Keratinocyte (primary cell): ENCODE measurements at regions not wholly inside any gene's neighbourhood (a gene's known extent, or its start where the extent isn't known, plus 50 kb on each side); places are given as distances from the start of the nearest gene placed in this dataset.

Experiments used
- DNase-seq: peaks from one replicate; pipeline ENCODE4 v3.0.0-alpha.2; 2011; ENCODE audit warnings: low read depth, missing footprints, low spot score
- FAIRE-seq: peaks from 2 replicates; lab custom pipeline; 2011; peaks lifted over from hg19 to GRCh38; lab: Jason Lieb, UNC
- H2AFZ ChIP-seq: 2 replicates; pipeline ENCODE4 v1.6.0; 2012; ENCODE audit warnings: low read length, control low read depth, inconsistent platforms; ENCODE audit not compliant: control insufficient read depth
- H3K27ac ChIP-seq: 2 replicates; pipeline ENCODE4 v1.5.1; 2011; ENCODE audit warnings: low read length; ENCODE audit not compliant: control insufficient read depth, insufficient read depth
- H3K27me3 ChIP-seq: 3 replicates; pipeline ENCODE4 v1.6.0; 2011; ENCODE audit warnings: low read length; ENCODE audit not compliant: control insufficient read depth, insufficient read depth; ENCODE audit errors: extremely low read depth
- H3K36me3 ChIP-seq, 2 experiments: 2 replicates in 1 of 2; 3 replicates in 1 of 2; pipeline ENCODE4 v1.5.1; 2011; ENCODE audit warnings: low read length in 2 of 2, mild to moderate bottlenecking in 1 of 2; ENCODE audit not compliant: control insufficient read depth in 2 of 2, insufficient read depth in 2 of 2; ENCODE audit errors: extremely low read depth in 1 of 2
- H3K4me1 ChIP-seq: 3 replicates; pipeline ENCODE4 v1.5.1; 2011; ENCODE audit warnings: low read length; ENCODE audit not compliant: control insufficient read depth, insufficient read depth; ENCODE audit errors: extremely low read depth
- H3K4me2 ChIP-seq: 3 replicates; pipeline ENCODE4 v1.6.0; 2011; ENCODE audit warnings: low read depth, low read length; ENCODE audit not compliant: control insufficient read depth, insufficient read depth; ENCODE audit errors: extremely low read depth
- H3K4me3 ChIP-seq, 3 experiments: fragments of 200-600 bp in 1 of 3; sonication (generic) in 1 of 3; 2 replicates in 2 of 3; 3 replicates in 1 of 3; pipeline ENCODE4 v1.5.1; 2011 to 2016; ENCODE audit warnings: low read length in 3 of 3, mild to moderate bottlenecking in 3 of 3, control low read depth in 2 of 3, inconsistent platforms in 1 of 3, low read depth in 1 of 3, mixed read lengths in 1 of 3, mixed run types in 1 of 3, moderate library complexity in 1 of 3; ENCODE audit not compliant: control insufficient read depth in 2 of 3, insufficient read depth in 2 of 3; ENCODE audit errors: extremely low read depth in 1 of 3
- H3K79me2 ChIP-seq: 2 replicates; pipeline ENCODE4 v1.6.0; 2012; ENCODE audit warnings: low read length; ENCODE audit not compliant: control insufficient read depth, insufficient read depth
- H3K9ac ChIP-seq: 3 replicates; pipeline ENCODE4 v1.6.0; 2011; ENCODE audit warnings: low read length; ENCODE audit not compliant: control insufficient read depth, insufficient read depth; ENCODE audit errors: extremely low read depth
- H3K9me1 ChIP-seq: 3 replicates; pipeline ENCODE4 v1.6.0; 2011; ENCODE audit warnings: low read length; ENCODE audit not compliant: control insufficient read depth, insufficient read depth; ENCODE audit errors: extremely low read depth
- H3K9me3 ChIP-seq: 2 replicates; pipeline ENCODE4 v1.5.1; 2012; ENCODE audit warnings: low read depth, low read length; ENCODE audit not compliant: control insufficient read depth
- H4K20me1 ChIP-seq: 3 replicates; pipeline ENCODE4 v1.6.0; 2011; ENCODE audit warnings: low read length; ENCODE audit not compliant: control insufficient read depth, insufficient read depth; ENCODE audit errors: extremely low read depth
- CTCF ChIP-seq, 3 experiments: IDR thresholded peaks in 1 of 3; conservative IDR thresholded peaks in 1 of 3; optimal IDR thresholded peaks in 1 of 3; 2 replicates in 2 of 3; 3 replicates in 1 of 3; pipeline versions ENCODE3 to v1.5.1; 2011; ENCODE audit warnings: low read length in 3 of 3, mild to moderate bottlenecking in 3 of 3, moderate library complexity in 2 of 3, control low read depth in 1 of 3, inconsistent platforms in 1 of 3; ENCODE audit not compliant: insufficient read depth in 2 of 3; ENCODE audit errors: extremely low read depth in 1 of 3
- EZH2 ChIP-seq: IDR thresholded peaks from one replicate; pipeline ENCODE4 v1.6.1; 2012; ENCODE audit warnings: inconsistent platforms, mild to moderate bottlenecking, low read length, moderate library complexity
- dilution Hi-C: fragments of 300-500 bp; cut with MboI; formaldehyde crosslinking; loops from one replicate; pipeline ENCODE4 v1.7.0; 2020; ENCODE audit warnings: low sequenced_read_pairs; ENCODE audit not compliant: extremely low pct_ligation_motif_present

- Histone ChIP-seq H3K36me3 (no peaks in the 10 kb centered on the region), H3K79me2 (no peaks in the 10 kb centered on the region), H3K9me3 (no peaks in the 10 kb centered on the region), H3K27me3 (no peaks in the 10 kb centered on the region), H3K9me1 (no peaks in the 10 kb centered on the region), H3K4me2 (no peak overlapping the region), H3K4me3 (no peak overlapping the region), H3K27ac (no peak overlapping the region), H3K4me1 (no peaks in the 10 kb centered on the region), H4K20me1 (no peaks in the 10 kb centered on the region), H3K9ac (no peak overlapping the region), H2AFZ (no peak overlapping the region)
- FAIRE-seq = no peak
- dilution Hi-C loops = no loop called here
- DNase-seq = no peak
- TF ChIP-seq EZH2 (no peak), CTCF (optimal IDR thresholded peaks at IDR 0.05 in 1 of 3, IDR thresholded peaks at IDR 0.05 in 1 of 3, conservative IDR thresholded peaks at IDR 0.05 in 1 of 3; ENCODE audit: extremely low read depth in 1 of 3, insufficient read depth in 2 of 3, low read length in 3 of 3) (no peak)
Measured at GRCh38 chr2:177053716-177054115, 158.9 kb upstream of the HNRNPA3 start.

GRCh38 chr2:177056481-177056929 is 156.1 kb upstream of the HNRNPA3 start:
- FAIRE-seq = no peak
- Histone ChIP-seq H3K27ac (no peak overlapping the region), H3K4me2 (no peak overlapping the region), H3K4me1 (no peaks in the 10 kb centered on the region), H3K36me3 (no peaks in the 10 kb centered on the region), H2AFZ (no peak overlapping the region), H4K20me1 (no peaks in the 10 kb centered on the region), H3K9me3 (no peaks in the 10 kb centered on the region), H3K27me3 (no peaks in the 10 kb centered on the region), H3K4me3 (no peak overlapping the region), H3K9ac (no peak overlapping the region), H3K79me2 (no peaks in the 10 kb centered on the region), H3K9me1 (no peaks in the 10 kb centered on the region)
- no peak for DNase-seq
- no peak for TF ChIP-seq EZH2
- TF ChIP-seq CTCF (optimal IDR thresholded peaks at IDR 0.05 in 1 of 3, IDR thresholded peaks at IDR 0.05 in 1 of 3, conservative IDR thresholded peaks at IDR 0.05 in 1 of 3; ENCODE audit: extremely low read depth in 1 of 3, insufficient read depth in 2 of 3, low read length in 3 of 3) = peak in 1 of 3 experiments; percentile 22
- dilution Hi-C loops = no loop called here
